Adrenal gland (tissue), 9 donors: ENCODE measurements at regions not wholly inside any gene's neighbourhood (a gene's known extent, or its start where the extent isn't known, plus 50 kb on each side); places are given as distances from the start of the nearest gene placed in this dataset.

Experiments used
- DNase-seq, 7 donors: peaks; one replicate each; pipeline ENCODE4 v3.0.0-alpha.2; 2019 to 2020
- H3K27ac ChIP-seq, 5 donors: fragments of 200-600 bp; sonication (generic) in 4 of 5; 1 replicate in 3 of 5; 2 replicates in 2 of 5; pipeline versions ENCODE4 v1.5.1 to v1.8.0; 2016 to 2020; ENCODE audit warnings: mild to moderate bottlenecking in 1 of 5
- H3K27me3 ChIP-seq: fragments of 200-600 bp; 2 replicates; pipeline ENCODE4 v1.8.0; 2021
- H3K36me3 ChIP-seq, 2 donors: fragments of 200-600 bp; replicated peaks in 1 of 2; 1 replicate in 1 of 2; 2 replicates in 1 of 2; pipeline versions ENCODE4 v1.5.1 to v1.8.0; 2018 to 2022
- H3K4me1 ChIP-seq, 2 donors: fragments of 200-600 bp; replicated peaks in 1 of 2; 1 replicate in 1 of 2; 2 replicates in 1 of 2; pipeline versions ENCODE4 v1.5.1 to v1.8.0; 2018 to 2021
- H3K4me3 ChIP-seq, 4 donors: fragments of 200-600 bp; sonication (generic) in 3 of 4; one replicate each; pipeline ENCODE4 v1.5.1; 2016 to 2018
- H3K9me3 ChIP-seq, 3 donors: fragments of 200-600 bp; sonication (generic) in 1 of 3; replicated peaks in 1 of 3; 1 replicate in 2 of 3; 2 replicates in 1 of 3; pipeline versions ENCODE4 v1.5.1 to v1.8.0; 2016 to 2021
- CTCF ChIP-seq, 6 experiments: fragments of 450-650 bp in 4 of 6; fragments of 200-600 bp in 2 of 6; sonication (generic) in 1 of 6; IDR thresholded peaks; 1 replicate in 5 of 6; 2 replicates in 1 of 6; pipeline versions ENCODE4 v1.5.1 to v1.8.0; 2016 to 2021; ENCODE audit warnings: antibody characterized with exemption in 6 of 6, mild to moderate bottlenecking in 2 of 6, moderate library complexity in 1 of 6
- POLR2A ChIP-seq, 2 donors: fragments of 450-650 bp; IDR thresholded peaks; one replicate each; pipeline ENCODE4 v1.6.1; 2017; ENCODE audit warnings: antibody characterized with exemption in 2 of 2, mild to moderate bottlenecking in 2 of 2, moderate library complexity in 1 of 2
- WGBS, 4 donors: extraction: QIAGEN DNeasy Blood & Tissue Kit in 2 of 4; methylation state at CpG; one replicate each; pipeline versions ENCODE4 v1.1.5 to v1.1.7; 2013 to 2017; 5-methylcytosine and 5-hydroxymethylcytosine counted together
- intact Hi-C, 2 donors: fragments of 100-400 bp; cut with DNase I; formaldehyde crosslinking; loops; one replicate each; pipeline versions ENCODE4 v1.14.1 to v1.15.0; 2022 to 2023
- donor health status: healthy with polysubstance abuse.
- donor health status: Bipolar disorder and iron deficiency.
- donor health status: DM: yes; HTN: yes; CAD: no.
- donor health status: DM: no; HTN: no; CAD: no.
- donor health status: DM: no; HTN: no; CAD: no.

- Histone ChIP-seq H3K4me1 (no peaks in the 10 kb centered on the region), H3K27me3 (no peaks in the 10 kb centered on the region), H3K9me3 (peaks cover 0 to 5% (median 0%) of the 10 kb centered on the region in 3 donors), H3K36me3 (no peaks in the 10 kb centered on the region), H3K27ac (no peak overlapping the region), H3K4me3 (no peak overlapping the region)
- intact Hi-C loops, result no loop called here
- DNase-seq, result no peak
- no peak for TF ChIP-seq CTCF (IDR thresholded peaks at IDR 0.05)
- no peak for TF ChIP-seq POLR2A (IDR thresholded peaks at IDR 0.05)
These were observed 611.4 kb upstream of the GHITM start for GRCh38 chr10:83527934-83528333.

- no peak for TF ChIP-seq POLR2A (IDR thresholded peaks at IDR 0.05)
- WGBS, 4 donors, result 34 to 53% (median 46%) methylated on average over 1 of the region's 1 CpG
- no peaks in the 10 kb centered on the region for H3K27me3 ChIP-seq
- H3K9me3 ChIP-seq, result peaks cover 0 to 1% (median 0%) of the 10 kb centered on the region in 3 donors
- intact Hi-C loops, result no loop called here
- no peaks in the 10 kb centered on the region for H3K4me1 ChIP-seq
- H3K36me3 ChIP-seq, result no peaks in the 10 kb centered on the region
- H3K27ac ChIP-seq, result no peak overlapping the region
- H3K4me3 ChIP-seq, result no peak overlapping the region
- DNase-seq, result no peak
These were observed 606.0 kb upstream of the GHITM start for GRCh38 chr10:83533290-83533689.

- 92 to 93% (median 93%) methylated on average over 4 of the region's 4 CpGs for WGBS, 4 donors
- Histone ChIP-seq H3K9me3 (no peaks in the 10 kb centered on the region), H3K4me1 (no peaks in the 10 kb centered on the region), H3K27me3 (no peaks in the 10 kb centered on the region), H3K4me3 (no peak overlapping the region), H3K27ac (no peak overlapping the region), H3K36me3 (no peaks in the 10 kb centered on the region)
- TF ChIP-seq CTCF (IDR thresholded peaks at IDR 0.05) (no peak), POLR2A (IDR thresholded peaks at IDR 0.05) (no peak)
- DNase-seq, result no peak
- intact Hi-C loops, result no loop called here
These were observed 602.9 kb upstream of the GHITM start for GRCh38 chr10:83536426-83536825.

GRCh38 chr10:83538047-83538446 lies 601.3 kb upstream of the GHITM start:
- Histone ChIP-seq H3K36me3 (no peaks in the 10 kb centered on the region), H3K4me3 (no peak overlapping the region), H3K4me1 (no peaks in the 10 kb centered on the region), H3K9me3 (no peaks in the 10 kb centered on the region), H3K27ac (no peak overlapping the region), H3K27me3 (no peaks in the 10 kb centered on the region)
- intact Hi-C loops, result no loop called here
- no peak for TF ChIP-seq CTCF (IDR thresholded peaks at IDR 0.05)
- no peak for TF ChIP-seq POLR2A (IDR thresholded peaks at IDR 0.05)
- DNase-seq, result no peak

GRCh38 chr10:83539528-83540308 lies 599.6 kb upstream of the GHITM start:
- 50 to 57% (median 51%) methylated on average over 2 of the region's 2 CpGs for WGBS, 4 donors
- Histone ChIP-seq H3K4me3 (no peak overlapping the region), H3K27me3 (no peaks in the 10 kb centered on the region), H3K36me3 (no peaks in the 10 kb centered on the region), H3K27ac (no peak overlapping the region), H3K4me1 (no peaks in the 10 kb centered on the region), H3K9me3 (no peaks in the 10 kb centered on the region)
- intact Hi-C loops, result no loop called here
- DNase-seq, result no peak
- TF ChIP-seq CTCF (IDR thresholded peaks at IDR 0.05) (no peak), POLR2A (IDR thresholded peaks at IDR 0.05) (no peak)
